ENCODE measurements at regions not wholly inside any gene's neighbourhood (a gene's known extent, or its start where the extent isn't known, plus 50 kb on each side); places are given as distances from the start of the nearest gene placed in this dataset.

DNA sequence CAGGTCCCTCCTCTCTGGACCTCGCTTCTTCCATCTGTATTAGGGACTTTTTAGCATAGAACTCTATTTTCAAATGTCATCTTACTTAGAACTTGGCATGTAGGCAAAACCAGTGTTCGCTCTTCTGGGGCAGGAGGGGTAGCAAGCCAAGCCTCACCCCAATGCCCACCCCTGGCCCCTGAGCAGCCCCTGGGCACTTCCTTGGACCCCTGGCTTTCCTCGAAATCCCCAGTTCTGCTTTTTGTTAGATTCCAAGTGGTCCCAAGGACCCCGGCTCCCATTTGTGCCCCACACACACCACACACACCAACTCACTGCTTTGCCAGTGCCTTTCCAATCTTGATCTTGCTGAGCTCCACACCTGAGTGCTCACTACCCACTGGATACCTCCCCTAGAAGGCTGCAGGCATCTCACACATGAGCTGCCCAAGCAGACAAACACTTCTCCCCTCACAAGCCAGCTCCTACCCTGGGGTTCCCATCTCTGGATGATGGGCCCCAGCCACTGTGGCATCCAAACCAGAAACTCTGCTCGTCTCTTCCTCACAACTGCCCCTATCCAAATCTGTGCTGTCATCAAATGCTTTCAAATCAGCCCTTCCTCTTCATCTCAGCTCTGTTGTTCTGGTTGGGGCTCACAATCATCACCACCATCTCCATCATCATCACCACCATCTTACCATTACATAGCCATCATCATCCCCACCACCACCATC, 167.9 kb upstream of the ZMIZ1 start:
- no peak for DNase-seq (ENCODE audit: low spot score)
- H3K27me3 Mint-ChIP-seq (ENCODE audit: low read depth) = no peaks in the 10 kb centered on the region
- H3K27ac Mint-ChIP-seq = no peak overlapping the region
- no peak overlapping the region for H3K4me3 Mint-ChIP-seq
- H3K9me3 Mint-ChIP-seq = no peaks in the 10 kb centered on the region
- no peaks in the 10 kb centered on the region for H3K36me3 Mint-ChIP-seq (ENCODE audit: low read depth)
- no peaks in the 10 kb centered on the region for H3K4me1 Mint-ChIP-seq (ENCODE audit: low read depth)

DNA sequence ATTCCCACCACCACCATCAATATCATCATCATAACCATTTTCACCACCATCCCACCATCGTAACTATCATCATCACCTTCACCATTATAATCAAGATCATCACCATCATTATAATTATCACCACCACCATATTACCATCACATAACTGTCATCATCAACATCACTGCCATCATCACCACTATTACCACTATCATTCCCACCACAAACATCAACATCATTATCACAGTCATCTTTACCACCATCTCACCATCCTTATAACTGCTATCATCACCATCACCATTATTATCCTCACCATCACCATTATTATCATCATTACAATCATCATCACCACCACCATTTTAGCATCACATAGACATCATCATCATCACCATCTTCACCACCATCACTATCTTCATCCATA, 167.1 kb upstream of the ZMIZ1 start:
- no peak overlapping the region for H3K27ac Mint-ChIP-seq
- no peaks in the 10 kb centered on the region for H3K9me3 Mint-ChIP-seq
- H3K27me3 Mint-ChIP-seq (ENCODE audit: low read depth) = no peaks in the 10 kb centered on the region
- H3K4me3 Mint-ChIP-seq = no peak overlapping the region
- H3K36me3 Mint-ChIP-seq (ENCODE audit: low read depth) = no peaks in the 10 kb centered on the region
- no peaks in the 10 kb centered on the region for H3K4me1 Mint-ChIP-seq (ENCODE audit: low read depth)
- no peak for DNase-seq (ENCODE audit: low spot score)

DNA sequence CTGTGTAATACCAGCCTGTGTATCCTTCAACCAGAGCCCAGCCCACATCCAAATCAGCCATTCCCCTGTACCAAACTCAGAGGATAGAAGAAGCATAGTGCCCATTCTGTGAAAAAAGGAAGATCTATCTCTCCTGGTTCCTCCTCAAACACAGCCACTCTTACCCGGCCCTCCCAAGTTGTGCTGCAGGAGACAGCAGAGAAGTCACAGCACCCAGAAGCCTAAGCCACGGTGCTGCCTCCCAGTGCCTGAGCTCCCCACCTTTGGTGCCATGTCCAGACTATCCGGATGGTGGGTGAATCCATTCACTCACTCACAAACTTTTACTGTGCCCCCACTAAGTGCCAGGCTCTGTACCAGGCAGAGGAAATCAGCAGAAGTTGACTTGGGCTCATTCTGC, 166.0 kb upstream of the ZMIZ1 start:
- H3K4me3 Mint-ChIP-seq = no peak overlapping the region
- H3K27ac Mint-ChIP-seq = no peak overlapping the region
- H3K27me3 Mint-ChIP-seq (ENCODE audit: low read depth) = no peaks in the 10 kb centered on the region
- H3K9me3 Mint-ChIP-seq = no peaks in the 10 kb centered on the region
- DNase-seq (ENCODE audit: low spot score) = no peak
- no peaks in the 10 kb centered on the region for H3K4me1 Mint-ChIP-seq (ENCODE audit: low read depth)
- H3K36me3 Mint-ChIP-seq (ENCODE audit: low read depth) = no peaks in the 10 kb centered on the region

DNA sequence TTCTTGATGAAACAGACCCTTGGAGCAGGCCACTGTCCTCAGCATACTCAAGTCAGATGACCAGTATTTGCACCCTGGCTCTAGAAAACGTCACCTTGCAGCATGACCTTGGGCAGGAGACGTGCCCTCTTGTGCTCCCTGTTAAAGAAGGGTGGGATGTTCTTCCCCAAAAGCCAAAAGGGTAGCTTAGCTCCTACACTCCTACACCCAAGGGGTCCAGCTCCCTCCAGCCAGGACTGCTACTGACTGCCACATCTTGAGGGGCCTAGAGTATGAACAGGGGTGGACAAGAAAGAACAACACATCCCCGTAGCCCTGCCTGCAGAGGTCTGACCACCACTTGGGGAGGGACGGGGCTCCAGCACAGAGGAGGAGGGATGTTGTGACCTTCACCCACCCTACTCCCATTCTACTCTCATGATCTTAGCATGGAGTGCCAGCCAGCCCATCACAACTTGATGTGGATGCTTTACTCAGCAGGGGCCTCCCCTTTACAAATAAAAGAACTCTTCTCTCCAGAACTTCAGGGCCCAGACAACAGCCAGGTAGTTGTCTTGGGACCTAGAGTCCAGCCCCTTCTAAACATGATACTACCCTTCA, 165.3 kb upstream of the ZMIZ1 start:
- DNase-seq (ENCODE audit: low spot score) = no peak
- H3K27ac Mint-ChIP-seq = no peak overlapping the region
- no peaks in the 10 kb centered on the region for H3K4me1 Mint-ChIP-seq (ENCODE audit: low read depth)
- no peaks in the 10 kb centered on the region for H3K9me3 Mint-ChIP-seq
- H3K27me3 Mint-ChIP-seq (ENCODE audit: low read depth) = no peaks in the 10 kb centered on the region
- no peaks in the 10 kb centered on the region for H3K36me3 Mint-ChIP-seq (ENCODE audit: low read depth)
- no peak overlapping the region for H3K4me3 Mint-ChIP-seq

DNA sequence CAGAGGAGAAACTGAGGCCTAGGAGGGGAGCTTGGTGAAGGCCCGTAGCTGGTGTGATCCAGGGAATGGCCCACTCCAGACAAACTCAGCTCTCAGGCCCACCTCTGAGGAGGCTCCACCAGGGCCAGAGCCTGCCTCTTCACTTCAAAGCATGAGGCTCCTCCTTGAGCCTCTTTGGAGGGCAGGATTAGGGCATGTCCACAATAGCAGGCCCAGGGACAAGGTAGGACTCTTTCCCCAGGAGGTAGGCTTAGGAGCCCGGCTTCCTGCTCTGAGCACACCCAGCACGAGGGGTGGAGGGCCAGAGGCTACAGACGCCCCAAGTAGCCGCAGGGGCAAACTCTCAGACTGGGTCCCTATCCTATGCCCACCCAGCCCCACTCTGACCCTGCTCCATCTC, 164.6 kb upstream of the ZMIZ1 start:
- no peaks in the 10 kb centered on the region for H3K9me3 Mint-ChIP-seq
- no peak overlapping the region for H3K27ac Mint-ChIP-seq
- no peaks in the 10 kb centered on the region for H3K4me1 Mint-ChIP-seq (ENCODE audit: low read depth)
- no peaks in the 10 kb centered on the region for H3K27me3 Mint-ChIP-seq (ENCODE audit: low read depth)
- H3K36me3 Mint-ChIP-seq (ENCODE audit: low read depth) = no peaks in the 10 kb centered on the region
- DNase-seq (ENCODE audit: low spot score) = no peak
- H3K4me3 Mint-ChIP-seq = no peak overlapping the region

DNA sequence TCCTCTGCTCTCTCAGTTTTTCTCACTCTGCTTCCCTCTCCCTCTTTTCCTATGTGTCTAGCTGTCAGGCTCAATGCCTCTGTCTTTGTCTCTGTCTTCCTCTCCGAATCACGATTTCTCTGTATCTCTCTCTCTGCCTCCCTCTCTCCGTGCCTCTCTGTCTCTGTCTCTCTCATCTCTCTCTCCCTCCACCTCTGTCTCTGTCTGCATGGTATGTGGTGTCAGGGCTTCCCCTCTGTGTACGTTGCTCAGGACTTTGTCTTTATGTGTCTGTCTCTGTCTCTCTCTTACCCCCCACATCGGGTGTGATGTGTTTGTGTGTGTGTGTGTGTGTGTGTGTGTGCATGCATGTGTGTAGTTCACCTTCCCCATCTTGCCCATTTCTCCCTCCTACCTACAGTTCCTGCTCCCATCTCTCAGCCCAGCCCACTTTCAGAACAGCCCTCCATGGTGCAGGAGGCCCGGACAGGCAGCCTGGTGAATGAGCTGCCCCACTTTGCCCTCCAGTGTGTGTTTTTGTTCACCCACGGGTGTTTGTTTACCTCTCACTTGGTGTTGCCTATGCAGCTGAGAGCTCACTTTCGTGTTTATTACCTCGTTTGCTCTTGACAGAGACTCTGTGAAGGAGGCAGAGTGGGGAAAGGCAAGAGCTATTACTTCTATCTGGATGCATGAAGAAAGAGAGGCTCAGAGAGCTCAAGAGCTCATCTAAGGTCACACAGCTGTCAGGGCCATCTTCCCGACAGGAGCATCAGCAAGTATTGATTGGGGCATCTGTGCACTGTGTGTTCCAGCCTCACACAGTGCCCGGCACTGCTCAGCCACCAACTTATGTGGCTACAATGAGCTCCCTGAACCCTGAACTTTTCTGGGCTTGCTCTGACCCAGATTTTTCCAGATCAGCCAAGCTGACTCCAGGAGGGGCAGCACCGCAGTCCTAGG, 163.5 kb upstream of the ZMIZ1 start:
- Mint-ChIP-seq H3K9me3 (no peaks in the 10 kb centered on the region), H3K27me3 (ENCODE audit: low read depth) (no peaks in the 10 kb centered on the region), H3K27ac (no peak overlapping the region), H3K36me3 (ENCODE audit: low read depth) (no peaks in the 10 kb centered on the region), H3K4me3 (no peak overlapping the region), H3K4me1 (ENCODE audit: low read depth) (no peaks in the 10 kb centered on the region)
- DNase-seq (ENCODE audit: low spot score) = no peak

DNA sequence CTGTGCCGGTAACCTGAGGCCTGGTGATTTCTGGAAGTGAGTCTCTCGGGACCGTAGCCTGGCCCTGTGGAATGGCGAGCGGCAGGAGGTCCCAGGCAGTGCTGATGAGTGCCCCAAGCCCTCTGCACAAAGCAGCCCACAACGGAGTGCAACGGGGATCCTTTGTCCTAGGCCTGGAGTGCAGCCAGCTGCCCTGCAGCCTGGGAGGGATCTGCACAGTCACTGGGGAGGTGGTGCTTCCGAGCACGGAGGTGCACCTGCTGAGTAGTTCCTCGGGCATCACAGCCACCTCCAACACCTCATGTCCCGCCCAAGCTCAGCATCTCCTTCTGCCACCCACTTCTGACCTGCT, 162.8 kb upstream of the ZMIZ1 start:
- H3K36me3 Mint-ChIP-seq (ENCODE audit: low read depth) = no peaks in the 10 kb centered on the region
- no peaks in the 10 kb centered on the region for H3K27me3 Mint-ChIP-seq (ENCODE audit: low read depth)
- no peak overlapping the region for H3K4me3 Mint-ChIP-seq
- no peak for DNase-seq (ENCODE audit: low spot score)
- H3K27ac Mint-ChIP-seq = no peak overlapping the region
- no peaks in the 10 kb centered on the region for H3K9me3 Mint-ChIP-seq
- no peaks in the 10 kb centered on the region for H3K4me1 Mint-ChIP-seq (ENCODE audit: low read depth)

DNA sequence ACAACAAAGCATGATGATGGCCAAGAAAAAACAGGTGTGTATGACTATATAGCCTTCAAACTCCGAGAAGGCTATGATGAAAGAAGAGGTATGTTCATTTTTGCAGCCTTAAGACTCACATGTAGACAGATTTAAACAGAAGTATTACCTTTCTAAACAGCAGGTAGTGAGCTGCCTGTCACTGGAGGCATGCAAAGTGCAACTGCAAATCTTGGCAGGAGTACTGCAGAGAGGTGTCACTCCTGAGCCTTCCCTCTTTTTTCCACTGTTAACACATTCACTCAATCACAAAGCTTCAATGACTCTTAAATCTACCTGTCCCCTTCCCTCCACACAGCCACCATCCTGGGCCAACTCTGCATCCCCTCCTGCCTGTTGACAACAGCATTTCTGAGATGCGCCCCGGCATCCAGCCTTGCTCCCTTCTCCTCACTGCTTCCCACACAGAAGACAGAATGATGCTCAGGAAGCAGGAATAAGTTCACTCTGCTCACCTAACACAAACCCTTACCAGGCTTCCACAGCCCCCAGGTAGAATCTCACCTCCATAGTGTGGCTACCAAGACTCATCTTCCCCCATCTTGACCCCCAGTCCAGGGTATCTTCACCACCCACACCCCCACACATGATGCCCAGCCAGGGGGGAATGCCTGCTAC, 161.9 kb upstream of the ZMIZ1 start:
- H3K27me3 Mint-ChIP-seq (ENCODE audit: low read depth) = no peaks in the 10 kb centered on the region

DNA sequence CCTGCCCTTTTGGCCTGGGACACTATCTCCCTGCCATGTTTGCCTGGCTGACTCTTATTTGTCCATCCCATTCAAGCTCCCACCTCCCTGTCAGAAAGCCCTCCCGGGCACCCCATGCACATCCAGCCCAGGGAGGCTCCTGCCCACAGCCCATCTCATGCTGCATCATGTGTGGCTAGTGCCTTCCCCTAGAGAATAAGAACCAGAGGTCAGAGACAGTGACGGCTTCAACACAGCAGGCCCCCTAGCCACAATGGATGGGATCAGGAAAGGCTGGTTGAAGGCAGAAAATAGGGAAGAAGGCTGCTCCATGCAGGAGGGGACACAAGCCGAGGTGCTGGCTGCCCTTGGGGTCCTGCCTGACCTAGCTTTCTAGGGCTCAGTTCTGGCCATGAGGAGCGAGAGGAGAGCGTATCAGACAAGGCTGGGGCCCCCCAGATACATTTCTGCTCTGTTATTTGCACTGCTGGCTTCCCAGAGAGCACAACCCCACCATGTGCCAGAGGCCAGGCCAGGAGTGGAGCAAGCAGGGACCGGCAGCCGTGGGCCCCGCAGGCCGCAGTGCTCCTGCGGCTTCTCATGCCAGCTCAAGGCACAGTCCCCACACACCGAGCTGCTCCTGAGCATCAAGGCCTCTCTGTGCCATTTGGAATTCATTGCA, 161.1 kb upstream of the ZMIZ1 start:
- H3K4me3 Mint-ChIP-seq = no peak overlapping the region
- no peaks in the 10 kb centered on the region for H3K36me3 Mint-ChIP-seq (ENCODE audit: low read depth)
- DNase-seq (ENCODE audit: low spot score) = no peak
- no peaks in the 10 kb centered on the region for H3K9me3 Mint-ChIP-seq
- H3K27ac Mint-ChIP-seq = no peak overlapping the region
- H3K27me3 Mint-ChIP-seq (ENCODE audit: low read depth) = no peaks in the 10 kb centered on the region
- H3K4me1 Mint-ChIP-seq (ENCODE audit: low read depth) = no peaks in the 10 kb centered on the region

More for the DNA sequence above, 161.9 kb upstream of the ZMIZ1 start:
- H3K4me3 Mint-ChIP-seq = no peak overlapping the region
- no peaks in the 10 kb centered on the region for H3K4me1 Mint-ChIP-seq (ENCODE audit: low read depth)
- no peaks in the 10 kb centered on the region for H3K9me3 Mint-ChIP-seq
- no peak overlapping the region for H3K27ac Mint-ChIP-seq
- H3K36me3 Mint-ChIP-seq (ENCODE audit: low read depth) = no peaks in the 10 kb centered on the region
- DNase-seq (ENCODE audit: low spot score) = no peak

DNA sequence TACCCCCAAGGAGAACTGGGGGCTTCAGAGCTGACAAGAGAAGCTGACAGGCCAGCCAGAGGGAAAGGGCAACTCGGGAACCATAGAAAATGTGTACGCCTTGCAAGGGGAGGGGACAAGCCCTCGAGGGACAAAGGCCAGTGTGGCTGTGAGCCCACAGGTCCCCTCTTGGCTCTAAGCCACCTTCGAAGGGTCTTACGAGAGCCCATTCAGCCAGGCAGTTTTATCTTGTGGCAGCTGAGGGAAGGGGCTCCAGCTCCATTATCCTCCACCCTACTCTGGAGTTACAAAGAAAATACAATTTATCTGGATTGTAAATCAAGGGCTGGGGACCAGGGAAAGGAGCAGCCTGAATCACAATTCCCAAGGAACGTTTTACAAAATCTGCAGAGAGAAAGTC, 159.5 kb upstream of the ZMIZ1 start:
- no peaks in the 10 kb centered on the region for H3K36me3 Mint-ChIP-seq (ENCODE audit: low read depth)
- no peaks in the 10 kb centered on the region for H3K4me1 Mint-ChIP-seq (ENCODE audit: low read depth)
- H3K4me3 Mint-ChIP-seq = no peak overlapping the region
- H3K27ac Mint-ChIP-seq = no peak overlapping the region
- DNase-seq (ENCODE audit: low spot score) = no peak
- H3K27me3 Mint-ChIP-seq (ENCODE audit: low read depth) = no peaks in the 10 kb centered on the region
- no peaks in the 10 kb centered on the region for H3K9me3 Mint-ChIP-seq

DNA sequence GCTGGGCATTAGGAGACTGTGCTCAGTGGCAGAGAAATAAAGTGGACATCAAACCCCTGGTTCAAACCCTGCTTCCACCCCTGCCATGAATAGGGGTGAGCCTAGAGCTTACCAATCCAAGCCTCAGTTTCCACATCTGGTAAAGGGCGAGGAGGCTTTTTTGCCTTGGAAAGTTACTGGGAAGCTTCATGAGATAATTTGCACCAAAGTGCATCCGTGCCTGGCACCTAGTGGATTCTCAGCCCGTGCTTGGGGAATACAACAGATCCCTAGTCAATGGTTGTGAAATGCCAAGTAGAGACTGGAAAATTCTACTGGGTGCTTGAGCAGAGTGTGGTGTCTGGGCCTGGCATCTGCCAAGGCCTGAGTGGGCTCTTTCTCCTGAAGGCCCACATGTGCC, 158.7 kb upstream of the ZMIZ1 start:
- Mint-ChIP-seq H3K27me3 (ENCODE audit: low read depth) (no peaks in the 10 kb centered on the region), H3K4me3 (no peak overlapping the region), H3K27ac (no peak overlapping the region), H3K9me3 (no peaks in the 10 kb centered on the region), H3K36me3 (ENCODE audit: low read depth) (no peaks in the 10 kb centered on the region), H3K4me1 (ENCODE audit: low read depth) (no peaks in the 10 kb centered on the region)
- DNase-seq (ENCODE audit: low spot score) = no peak

DNA sequence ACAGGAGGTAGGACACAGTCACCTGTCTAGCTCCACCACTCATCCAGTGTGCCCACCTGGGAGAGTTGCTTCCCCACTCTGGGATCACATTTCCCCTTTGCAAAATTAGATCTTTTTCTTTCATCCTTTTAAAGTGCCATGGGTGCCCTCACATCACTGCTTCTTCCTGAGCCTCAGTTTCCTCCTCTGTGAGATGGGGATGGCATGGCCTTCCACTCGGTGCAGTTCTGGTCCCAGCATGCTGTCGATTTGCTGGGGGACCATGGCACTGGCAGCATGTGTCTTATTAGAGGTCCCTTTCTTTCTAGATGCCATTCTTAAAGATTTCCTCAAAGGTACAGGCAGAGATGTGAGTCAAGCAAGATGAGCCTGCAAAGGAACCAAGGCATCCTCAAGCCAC, 158.3 kb upstream of the ZMIZ1 start:
- Mint-ChIP-seq H3K27ac (no peak overlapping the region), H3K4me3 (no peak overlapping the region), H3K4me1 (ENCODE audit: low read depth) (no peaks in the 10 kb centered on the region), H3K27me3 (ENCODE audit: low read depth) (no peaks in the 10 kb centered on the region), H3K9me3 (no peaks in the 10 kb centered on the region), H3K36me3 (ENCODE audit: low read depth) (no peaks in the 10 kb centered on the region)
- DNase-seq (ENCODE audit: low spot score) = no peak

DNA sequence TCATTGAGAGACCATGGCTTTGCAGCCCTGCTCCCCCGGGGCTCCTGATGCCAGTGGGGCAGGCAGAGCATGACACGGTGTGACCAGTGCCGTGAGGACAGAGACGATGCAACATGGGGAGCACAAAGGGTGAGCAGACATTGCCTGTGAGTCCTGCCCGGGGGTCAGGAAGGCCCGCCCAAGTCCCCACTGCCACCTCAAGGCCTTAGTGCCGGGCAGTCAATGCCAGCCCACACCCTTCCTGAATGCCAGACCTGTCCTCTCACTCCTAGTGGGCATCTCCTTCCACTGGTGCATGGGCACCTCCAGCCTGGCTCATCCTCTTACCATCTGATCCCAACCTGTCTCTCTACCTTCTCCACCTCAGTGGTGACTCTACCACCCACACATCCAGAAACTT, 157.9 kb upstream of the ZMIZ1 start:
- DNase-seq (ENCODE audit: low spot score) = no peak
- Mint-ChIP-seq H3K27ac (no peak overlapping the region), H3K36me3 (ENCODE audit: low read depth) (no peaks in the 10 kb centered on the region), H3K4me3 (no peak overlapping the region), H3K9me3 (no peaks in the 10 kb centered on the region), H3K4me1 (ENCODE audit: low read depth) (no peaks in the 10 kb centered on the region), H3K27me3 (ENCODE audit: low read depth) (no peaks in the 10 kb centered on the region)

Data from T-helper 2 cell treated with Interferon-gamma antibody and Interleukin-4, amounts not matched to agents 5 μg/mL and 100 μg/mL, for 36 hours (primary cell).